Ishikawa (cell line): ENCODE measurements at regions not wholly inside any gene's neighbourhood (a gene's known extent, or its start where the extent isn't known, plus 50 kb on each side); places are given as distances from the start of the nearest gene placed in this dataset.

Experiments
- CEBPB ChIP-seq: IDR thresholded peaks from 2 replicates; pipeline ENCODE4 v1.6.1; 2012
- CREB1 ChIP-seq: IDR thresholded peaks from 2 replicates; pipeline ENCODE4 v1.6.1; 2012; ENCODE audit warnings: low read depth
- EGR1 ChIP-seq: IDR thresholded peaks from 2 replicates; pipeline ENCODE4 v1.6.1; 2012
- EP300 ChIP-seq: IDR thresholded peaks from 2 replicates; pipeline ENCODE4 v1.6.1; 2012; ENCODE audit warnings: borderline replicate concordance
- FOXM1 ChIP-seq: IDR thresholded peaks from 2 replicates; pipeline ENCODE4 v1.6.1; 2012; ENCODE audit warnings: low read depth, borderline replicate concordance
- RAD21 ChIP-seq: IDR thresholded peaks from 2 replicates; pipeline ENCODE4 v1.6.1; 2012; ENCODE audit warnings: low read depth
- TAF1 ChIP-seq: IDR thresholded peaks from 2 replicates; pipeline ENCODE4 v1.6.1; 2012; ENCODE audit warnings: low read depth, mild to moderate bottlenecking
- TCF12 ChIP-seq: IDR thresholded peaks from 2 replicates; pipeline ENCODE4 v1.6.1; 2012; ENCODE audit warnings: low read depth
- TEAD4 ChIP-seq: IDR thresholded peaks from 2 replicates; pipeline ENCODE4 v1.6.1; 2012
- YY1 ChIP-seq: IDR thresholded peaks from 2 replicates; pipeline ENCODE4 v1.6.1; 2012; ENCODE audit warnings: low read depth
- TF ChIP-seq, protein P1 (sequence below): IDR thresholded peaks from 2 replicates; pipeline ENCODE4 v1.6.1; 2012
- TF ChIP-seq, protein P2 (sequence below): IDR thresholded peaks from 2 replicates; pipeline ENCODE4 v1.6.1; 2012; ENCODE audit warnings: low read depth, mild to moderate bottlenecking

DNA sequence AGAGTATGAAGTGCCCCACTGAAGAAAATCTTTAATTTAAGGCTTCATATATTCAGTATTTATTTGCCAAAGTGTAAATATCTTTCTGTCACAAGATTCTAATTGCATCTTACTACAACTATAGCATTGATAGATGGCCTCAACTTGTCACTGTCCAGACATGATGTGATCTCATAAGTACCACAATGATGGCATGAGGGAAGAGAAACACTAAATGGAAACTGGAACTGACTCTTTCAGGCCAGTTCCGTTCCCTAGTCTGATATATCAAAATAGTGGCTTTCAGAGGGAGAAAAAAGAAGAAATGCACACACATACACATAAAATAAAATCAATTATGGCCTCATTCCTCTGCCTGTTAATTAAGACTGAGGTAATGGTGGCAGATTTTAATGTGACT, 615.7 kb downstream of the TBL1XR1 start:
- TF ChIP-seq RAD21 (no peak), CEBPB (no peak), TAF1 (no peak), FOXM1 (no peak), CREB1 (no peak), YY1 (no peak), EGR1 (no peak), EP300 (no peak), TCF12 (no peak), TEAD4 (no peak)
- TF ChIP-seq, protein P1, sequence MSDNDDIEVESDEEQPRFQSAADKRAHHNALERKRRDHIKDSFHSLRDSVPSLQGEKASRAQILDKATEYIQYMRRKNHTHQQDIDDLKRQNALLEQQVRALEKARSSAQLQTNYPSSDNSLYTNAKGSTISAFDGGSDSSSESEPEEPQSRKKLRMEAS, result no peak
- TF ChIP-seq, protein P2, sequence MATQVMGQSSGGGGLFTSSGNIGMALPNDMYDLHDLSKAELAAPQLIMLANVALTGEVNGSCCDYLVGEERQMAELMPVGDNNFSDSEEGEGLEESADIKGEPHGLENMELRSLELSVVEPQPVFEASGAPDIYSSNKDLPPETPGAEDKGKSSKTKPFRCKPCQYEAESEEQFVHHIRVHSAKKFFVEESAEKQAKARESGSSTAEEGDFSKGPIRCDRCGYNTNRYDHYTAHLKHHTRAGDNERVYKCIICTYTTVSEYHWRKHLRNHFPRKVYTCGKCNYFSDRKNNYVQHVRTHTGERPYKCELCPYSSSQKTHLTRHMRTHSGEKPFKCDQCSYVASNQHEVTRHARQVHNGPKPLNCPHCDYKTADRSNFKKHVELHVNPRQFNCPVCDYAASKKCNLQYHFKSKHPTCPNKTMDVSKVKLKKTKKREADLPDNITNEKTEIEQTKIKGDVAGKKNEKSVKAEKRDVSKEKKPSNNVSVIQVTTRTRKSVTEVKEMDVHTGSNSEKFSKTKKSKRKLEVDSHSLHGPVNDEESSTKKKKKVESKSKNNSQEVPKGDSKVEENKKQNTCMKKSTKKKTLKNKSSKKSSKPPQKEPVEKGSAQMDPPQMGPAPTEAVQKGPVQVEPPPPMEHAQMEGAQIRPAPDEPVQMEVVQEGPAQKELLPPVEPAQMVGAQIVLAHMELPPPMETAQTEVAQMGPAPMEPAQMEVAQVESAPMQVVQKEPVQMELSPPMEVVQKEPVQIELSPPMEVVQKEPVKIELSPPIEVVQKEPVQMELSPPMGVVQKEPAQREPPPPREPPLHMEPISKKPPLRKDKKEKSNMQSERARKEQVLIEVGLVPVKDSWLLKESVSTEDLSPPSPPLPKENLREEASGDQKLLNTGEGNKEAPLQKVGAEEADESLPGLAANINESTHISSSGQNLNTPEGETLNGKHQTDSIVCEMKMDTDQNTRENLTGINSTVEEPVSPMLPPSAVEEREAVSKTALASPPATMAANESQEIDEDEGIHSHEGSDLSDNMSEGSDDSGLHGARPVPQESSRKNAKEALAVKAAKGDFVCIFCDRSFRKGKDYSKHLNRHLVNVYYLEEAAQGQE, result no peak
